HG03342 (cell line): ENCODE measurements at regions not wholly inside any gene's neighbourhood (a gene's known extent, or its start where the extent isn't known, plus 50 kb on each side); places are given as distances from the start of the nearest gene placed in this dataset.
A peak's percentile ranks its signal among the peaks of the same experiment; 100 is the strongest.
"Not testable (repeated sequence)": the region's sequence is repeated elsewhere in the genome, so short reads cannot be mapped to it uniquely, and the experiment has no call there.

Experiments
- ATAC-seq: cut with Tn5 transposase; IDR thresholded peaks from one replicate; pipeline ENCODE4 v1.9.1; 2021; ENCODE audit warnings: mild to moderate bottlenecking, moderate library complexity; ENCODE audit not compliant: unreplicated experiment

GRCh38 chr12:88918161-88918560, 337.9 kb upstream of the KITLG start:
- no peak for ATAC-seq

GRCh38 chr12:88914967-88915366, 334.7 kb upstream of the KITLG start:
- no peak for ATAC-seq

- ATAC-seq = no peak
These were observed 329.2 kb upstream of the KITLG start for GRCh38 chr12:88909510-88909909.

GRCh38 chr12:88908345-88908744, 328.1 kb upstream of the KITLG start:
- no peak for ATAC-seq

- ATAC-seq = no peak
These were observed 324.4 kb upstream of the KITLG start for GRCh38 chr12:88904705-88905104.

GRCh38 chr12:88903333-88903732, 323.1 kb upstream of the KITLG start:
- ATAC-seq = no peak

- ATAC-seq = no peak
These were observed 317.5 kb upstream of the KITLG start for GRCh38 chr12:88897723-88898122.

- ATAC-seq = no peak
These were observed 316.7 kb upstream of the KITLG start for GRCh38 chr12:88896958-88897357.

GRCh38 chr12:88895634-88896033, 315.4 kb upstream of the KITLG start:
- ATAC-seq = no peak

GRCh38 chr12:88893801-88894200, 313.5 kb upstream of the KITLG start:
- no peak for ATAC-seq

GRCh38 chr12:88891434-88891833, 311.2 kb upstream of the KITLG start:
- not testable (repeated sequence) for ATAC-seq

- ATAC-seq = no peak
These were observed 309.2 kb upstream of the KITLG start for GRCh38 chr12:88889326-88890110.

- ATAC-seq = peak; percentile 77
These were observed 304.3 kb upstream of the KITLG start for GRCh38 chr12:88884600-88884999.

- ATAC-seq = no peak
These were observed 302.4 kb upstream of the KITLG start for GRCh38 chr12:88882662-88883061.

- ATAC-seq = no peak
These were observed 299.8 kb upstream of the KITLG start for GRCh38 chr12:88880051-88880450.

GRCh38 chr12:88878295-88878694, 298.0 kb upstream of the KITLG start:
- ATAC-seq = no peak

- no peak for ATAC-seq
These were observed 296.6 kb upstream of the KITLG start for GRCh38 chr12:88876857-88877256.

GRCh38 chr12:88870000-88870737, 289.9 kb upstream of the KITLG start:
- no peak for ATAC-seq

- ATAC-seq = no peak
These were observed 287.8 kb upstream of the KITLG start for GRCh38 chr12:88868050-88868449.

GRCh38 chr12:88867510-88867909, 287.2 kb upstream of the KITLG start:
- ATAC-seq = no peak

GRCh38 chr12:88866881-88867280, 286.6 kb upstream of the KITLG start:
- no peak for ATAC-seq

GRCh38 chr12:88865537-88865936, 285.3 kb upstream of the KITLG start:
- no peak for ATAC-seq
